ENCODE measurements at regions not wholly inside any gene's neighbourhood (a gene's known extent, or its start where the extent isn't known, plus 50 kb on each side); places are given as distances from the start of the nearest gene placed in this dataset.

- 77% methylated on average over 7 of the region's 7 CpGs for WGBS
- H3K27me3 ChIP-seq (ENCODE audit: control insufficient read depth in 4 of 4, insufficient read depth in 4 of 4, low read length in 3 of 4), result no peaks in the 10 kb centered on the region
- no peaks in the 10 kb centered on the region for H3K4me1 ChIP-seq (ENCODE audit: control insufficient read depth in 4 of 4, insufficient read depth in 4 of 4, low read length in 3 of 4)
- TF ChIP-seq FOXA2 (IDR thresholded peaks at IDR 0.05), result no peak
- no peak for TF ChIP-seq HNF4G (IDR thresholded peaks at IDR 0.05)
- H3K36me3 ChIP-seq (ENCODE audit: control insufficient read depth in 4 of 4, insufficient read depth in 3 of 4, low read depth in 1 of 4, low read length in 3 of 4), result no peaks in the 10 kb centered on the region
- no peak overlapping the region for H3K4me3 ChIP-seq (ENCODE audit: low read depth in 1 of 3, low read length in 3 of 3)
- H3K27ac ChIP-seq (ENCODE audit: low read depth in 1 of 2, low read length in 2 of 2), result no peak overlapping the region
- no peak overlapping the region for H3K9ac ChIP-seq (ENCODE audit: low read depth in 1 of 2, low read length in 2 of 2)
- no peak for DNase-seq (ENCODE audit: low spot score)
- no peaks in the 10 kb centered on the region for H3K9me3 ChIP-seq (ENCODE audit: control insufficient read depth in 4 of 4, low read length in 3 of 4)
Observed at GRCh38 chr10:91135113-91135512, 85.3 kb upstream of the PCGF5 start.

- no peak for DNase-seq (ENCODE audit: low spot score)
- no peaks in the 10 kb centered on the region for H3K36me3 ChIP-seq (ENCODE audit: control insufficient read depth in 4 of 4, insufficient read depth in 3 of 4, low read depth in 1 of 4, low read length in 3 of 4)
- TF ChIP-seq NR2F2 (IDR thresholded peaks at IDR 0.05) (no peak), SP1 (IDR thresholded peaks at IDR 0.05) (no peak), HNF4G (IDR thresholded peaks at IDR 0.05) (no peak), GABPA (IDR thresholded peaks at IDR 0.05 in 1 of 2, conservative IDR thresholded peaks at IDR 0.05 in 1 of 2) (no peak), TAF1 (conservative IDR thresholded peaks at IDR 0.05) (no peak), JUND (IDR thresholded peaks at IDR 0.05) (no peak)
- TF ChIP-seq, protein P1, sequence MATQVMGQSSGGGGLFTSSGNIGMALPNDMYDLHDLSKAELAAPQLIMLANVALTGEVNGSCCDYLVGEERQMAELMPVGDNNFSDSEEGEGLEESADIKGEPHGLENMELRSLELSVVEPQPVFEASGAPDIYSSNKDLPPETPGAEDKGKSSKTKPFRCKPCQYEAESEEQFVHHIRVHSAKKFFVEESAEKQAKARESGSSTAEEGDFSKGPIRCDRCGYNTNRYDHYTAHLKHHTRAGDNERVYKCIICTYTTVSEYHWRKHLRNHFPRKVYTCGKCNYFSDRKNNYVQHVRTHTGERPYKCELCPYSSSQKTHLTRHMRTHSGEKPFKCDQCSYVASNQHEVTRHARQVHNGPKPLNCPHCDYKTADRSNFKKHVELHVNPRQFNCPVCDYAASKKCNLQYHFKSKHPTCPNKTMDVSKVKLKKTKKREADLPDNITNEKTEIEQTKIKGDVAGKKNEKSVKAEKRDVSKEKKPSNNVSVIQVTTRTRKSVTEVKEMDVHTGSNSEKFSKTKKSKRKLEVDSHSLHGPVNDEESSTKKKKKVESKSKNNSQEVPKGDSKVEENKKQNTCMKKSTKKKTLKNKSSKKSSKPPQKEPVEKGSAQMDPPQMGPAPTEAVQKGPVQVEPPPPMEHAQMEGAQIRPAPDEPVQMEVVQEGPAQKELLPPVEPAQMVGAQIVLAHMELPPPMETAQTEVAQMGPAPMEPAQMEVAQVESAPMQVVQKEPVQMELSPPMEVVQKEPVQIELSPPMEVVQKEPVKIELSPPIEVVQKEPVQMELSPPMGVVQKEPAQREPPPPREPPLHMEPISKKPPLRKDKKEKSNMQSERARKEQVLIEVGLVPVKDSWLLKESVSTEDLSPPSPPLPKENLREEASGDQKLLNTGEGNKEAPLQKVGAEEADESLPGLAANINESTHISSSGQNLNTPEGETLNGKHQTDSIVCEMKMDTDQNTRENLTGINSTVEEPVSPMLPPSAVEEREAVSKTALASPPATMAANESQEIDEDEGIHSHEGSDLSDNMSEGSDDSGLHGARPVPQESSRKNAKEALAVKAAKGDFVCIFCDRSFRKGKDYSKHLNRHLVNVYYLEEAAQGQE (IDR thresholded peaks at IDR 0.05), result no peak
- H3K27me3 ChIP-seq (ENCODE audit: control insufficient read depth in 4 of 4, insufficient read depth in 4 of 4, low read length in 3 of 4), result no peaks in the 10 kb centered on the region
- 97% methylated on average over 6 of the region's 6 CpGs for WGBS
- H3K9me3 ChIP-seq (ENCODE audit: control insufficient read depth in 4 of 4, low read length in 3 of 4), result no peaks in the 10 kb centered on the region
- H3K4me3 ChIP-seq (ENCODE audit: low read depth in 1 of 3, low read length in 3 of 3), result no peak overlapping the region
- no peaks in the 10 kb centered on the region for H3K4me1 ChIP-seq (ENCODE audit: control insufficient read depth in 4 of 4, insufficient read depth in 4 of 4, low read length in 3 of 4)
- H3K27ac ChIP-seq (ENCODE audit: low read depth in 1 of 2, low read length in 2 of 2), result no peak overlapping the region
- H3K9ac ChIP-seq (ENCODE audit: low read depth in 1 of 2, low read length in 2 of 2), result no peak overlapping the region
Observed at GRCh38 chr10:91137011-91137643, 83.3 kb upstream of the PCGF5 start.

GRCh38 chr10:91137822-91138221, 82.6 kb upstream of the PCGF5 start:
- H3K9me3 ChIP-seq (ENCODE audit: control insufficient read depth in 4 of 4, low read length in 3 of 4), result no peaks in the 10 kb centered on the region
- no peaks in the 10 kb centered on the region for H3K36me3 ChIP-seq (ENCODE audit: control insufficient read depth in 4 of 4, insufficient read depth in 3 of 4, low read depth in 1 of 4, low read length in 3 of 4)
- TF ChIP-seq RXRA (IDR thresholded peaks at IDR 0.05), result no peak
- no peaks in the 10 kb centered on the region for H3K4me1 ChIP-seq (ENCODE audit: control insufficient read depth in 4 of 4, insufficient read depth in 4 of 4, low read length in 3 of 4)
- H3K27me3 ChIP-seq (ENCODE audit: control insufficient read depth in 4 of 4, insufficient read depth in 4 of 4, low read length in 3 of 4), result no peaks in the 10 kb centered on the region
- H3K9ac ChIP-seq (ENCODE audit: low read depth in 1 of 2, low read length in 2 of 2), result no peak overlapping the region
- 55% methylated on average over 1 of the region's 1 CpG for WGBS
- no peak overlapping the region for H3K4me3 ChIP-seq (ENCODE audit: low read depth in 1 of 3, low read length in 3 of 3)
- H3K27ac ChIP-seq (ENCODE audit: low read depth in 1 of 2, low read length in 2 of 2), result no peak overlapping the region
- DNase-seq (ENCODE audit: low spot score), result no peak

GRCh38 chr10:91140995-91141549, 79.4 kb upstream of the PCGF5 start:
- Histone ChIP-seq H3K27me3 (ENCODE audit: control insufficient read depth in 4 of 4, insufficient read depth in 4 of 4, low read length in 3 of 4) (no peaks in the 10 kb centered on the region), H3K9ac (ENCODE audit: low read depth in 1 of 2, low read length in 2 of 2) (no peak overlapping the region), H3K9me3 (ENCODE audit: control insufficient read depth in 4 of 4, low read length in 3 of 4) (no peaks in the 10 kb centered on the region), H3K36me3 (ENCODE audit: control insufficient read depth in 4 of 4, insufficient read depth in 3 of 4, low read depth in 1 of 4, low read length in 3 of 4) (no peaks in the 10 kb centered on the region), H3K4me1 (ENCODE audit: control insufficient read depth in 4 of 4, insufficient read depth in 4 of 4, low read length in 3 of 4) (no peaks in the 10 kb centered on the region), H3K4me3 (ENCODE audit: low read depth in 1 of 3, low read length in 3 of 3) (no peak overlapping the region), H3K27ac (ENCODE audit: low read depth in 1 of 2, low read length in 2 of 2) (no peak overlapping the region)
- no peak for DNase-seq (ENCODE audit: low spot score)
- WGBS, result 79% methylated on average over 6 of the region's 6 CpGs
- TF ChIP-seq, protein P1 (IDR thresholded peaks at IDR 0.05), result no peak
- TF ChIP-seq EGR1 (IDR thresholded peaks at IDR 0.05; ENCODE audit: low read depth in 2 of 2), result no peak
- TF ChIP-seq CTCF (IDR thresholded peaks at IDR 0.05; ENCODE audit: low read depth, low read length, missing input control), result no peak
- TF ChIP-seq HNF4A (conservative IDR thresholded peaks at IDR 0.05), result no peak
- TF ChIP-seq ATF3 (IDR thresholded peaks at IDR 0.05), result no peak
- no peak for TF ChIP-seq FOXA1 (IDR thresholded peaks at IDR 0.05)
- TF ChIP-seq RXRA (IDR thresholded peaks at IDR 0.05), result no peak
- TF ChIP-seq FOXA2 (IDR thresholded peaks at IDR 0.05), result no peak
